ENCODE measurements at regions not wholly inside any gene's neighbourhood (a gene's known extent, or its start where the extent isn't known, plus 50 kb on each side); places are given as distances from the start of the nearest gene placed in this dataset.
A peak's percentile ranks its signal among the peaks of the same experiment; 100 is the strongest.

DNA sequence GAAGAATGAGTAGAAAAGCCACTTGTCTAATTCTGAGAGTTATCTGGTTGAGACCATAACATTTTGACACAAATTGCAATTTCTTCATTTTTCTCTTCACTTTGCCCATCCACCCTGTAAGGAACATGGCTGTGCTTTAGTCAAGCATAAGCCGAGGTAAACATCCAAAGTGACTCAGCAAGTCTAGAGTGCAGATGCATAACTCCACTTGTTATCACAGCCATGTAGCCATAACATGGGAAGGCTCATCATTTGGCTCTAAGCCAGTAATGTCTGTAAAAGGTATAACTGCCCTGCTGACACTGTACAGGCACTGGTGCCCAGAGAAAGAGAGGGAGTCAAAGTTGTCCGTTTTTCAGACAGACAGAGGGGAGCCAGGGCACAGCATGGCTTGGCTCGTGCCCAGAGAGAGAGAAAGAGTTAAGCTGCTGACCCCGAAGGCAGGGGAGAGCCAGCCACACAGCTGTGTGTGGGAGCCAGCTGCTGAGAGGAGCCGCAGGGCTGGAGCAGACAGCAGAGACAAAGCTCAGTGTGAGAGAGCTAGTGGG is 76.9 kb upstream of the EXOC1L start:
- H3K27ac Mint-ChIP-seq = no peak overlapping the region
- H3K4me1 Mint-ChIP-seq = no peaks in the 10 kb centered on the region
- no peaks in the 10 kb centered on the region for H3K9me3 Mint-ChIP-seq
- peak; percentile 28 for ATAC-seq
- no peak for DNase-seq (ENCODE audit: low spot score in 2 of 2)
- no peaks in the 10 kb centered on the region for H3K36me3 Mint-ChIP-seq
- H3K4me3 Mint-ChIP-seq = no peak overlapping the region

GRCh38 chr4:55744369-55744768 is 75.2 kb upstream of the EXOC1L start:
- no peak for DNase-seq (ENCODE audit: low spot score in 2 of 2)
- no peak overlapping the region for H3K27ac Mint-ChIP-seq
- H3K4me3 Mint-ChIP-seq = no peak overlapping the region
- H3K4me1 Mint-ChIP-seq = no peaks in the 10 kb centered on the region
- no peaks in the 10 kb centered on the region for H3K9me3 Mint-ChIP-seq
- H3K36me3 Mint-ChIP-seq = no peaks in the 10 kb centered on the region
- peak; percentile 45 for ATAC-seq

DNA sequence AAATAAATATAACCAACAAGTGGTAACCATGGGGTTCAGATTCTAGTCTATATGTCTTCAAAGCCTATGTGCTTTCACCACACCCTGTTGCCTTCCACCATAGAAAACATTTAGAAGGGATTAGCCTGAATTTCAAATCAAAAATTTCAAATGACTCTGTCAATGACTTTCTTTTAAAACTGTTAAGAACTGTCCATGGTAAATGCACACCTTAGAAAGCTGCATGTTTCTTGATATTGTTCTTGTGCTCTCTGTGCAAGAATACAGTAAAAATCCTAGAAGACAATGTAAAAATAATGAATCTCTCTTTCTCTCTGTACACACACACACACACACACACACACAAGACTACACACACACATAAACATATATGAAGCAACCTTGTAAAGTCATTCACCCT is 74.6 kb upstream of the EXOC1L start:
- H3K36me3 Mint-ChIP-seq = no peaks in the 10 kb centered on the region
- H3K4me3 Mint-ChIP-seq = no peak overlapping the region
- H3K9me3 Mint-ChIP-seq = no peaks in the 10 kb centered on the region
- ATAC-seq (no peak), DNase-seq (ENCODE audit: low spot score in 2 of 2) (no peak)
- no peaks in the 10 kb centered on the region for H3K4me1 Mint-ChIP-seq
- no peak overlapping the region for H3K27ac Mint-ChIP-seq

- H3K4me1 Mint-ChIP-seq = no peaks in the 10 kb centered on the region
- no peak overlapping the region for H3K4me3 Mint-ChIP-seq
These were observed 71.8 kb upstream of the EXOC1L start for GRCh38 chr4:55747793-55748192.

GRCh38 chr4:55749666-55750065 is 69.9 kb upstream of the EXOC1L start:
- no peaks in the 10 kb centered on the region for H3K9me3 Mint-ChIP-seq
- ATAC-seq (no peak), DNase-seq (ENCODE audit: low spot score in 2 of 2) (no peak)
- H3K4me3 Mint-ChIP-seq = no peak overlapping the region
- no peaks in the 10 kb centered on the region for H3K4me1 Mint-ChIP-seq
- no peak overlapping the region for H3K27ac Mint-ChIP-seq
- H3K36me3 Mint-ChIP-seq = no peaks in the 10 kb centered on the region

More at GRCh38 chr4:55747793-55748192, 71.8 kb upstream of the EXOC1L start:
- Mint-ChIP-seq H3K9me3 (no peaks in the 10 kb centered on the region), H3K27ac (no peak overlapping the region), H3K36me3 (no peaks in the 10 kb centered on the region)
- no peak for DNase-seq (ENCODE audit: low spot score in 2 of 2)
- ATAC-seq = no peak

DNA sequence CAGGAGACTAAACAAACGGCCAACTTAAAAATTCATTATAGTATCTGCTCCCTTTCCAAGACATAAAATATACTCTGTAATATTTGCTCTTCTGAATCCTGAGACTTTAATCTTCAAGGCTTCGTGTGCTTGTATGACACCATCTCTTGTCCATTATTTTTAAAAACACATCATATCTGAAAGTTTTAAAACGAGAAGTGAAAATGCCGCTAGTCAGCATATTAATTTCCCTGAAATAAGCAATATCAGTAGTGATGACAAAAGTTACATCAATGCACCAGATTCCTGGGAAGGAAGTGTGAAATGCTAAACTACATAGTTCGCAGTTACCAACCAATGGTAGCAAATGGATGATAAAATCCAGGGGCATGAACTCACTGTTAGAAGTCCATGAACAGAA is 66.8 kb upstream of the EXOC1L start:
- no peaks in the 10 kb centered on the region for H3K36me3 Mint-ChIP-seq
- H3K4me3 Mint-ChIP-seq = no peak overlapping the region
- no peak overlapping the region for H3K27ac Mint-ChIP-seq
- DNase-seq (ENCODE audit: low spot score in 2 of 2) = no peak
- peaks cover 6% of the 10 kb centered on the region for H3K4me1 Mint-ChIP-seq
- no peak for ATAC-seq
- H3K9me3 Mint-ChIP-seq = no peaks in the 10 kb centered on the region

DNA sequence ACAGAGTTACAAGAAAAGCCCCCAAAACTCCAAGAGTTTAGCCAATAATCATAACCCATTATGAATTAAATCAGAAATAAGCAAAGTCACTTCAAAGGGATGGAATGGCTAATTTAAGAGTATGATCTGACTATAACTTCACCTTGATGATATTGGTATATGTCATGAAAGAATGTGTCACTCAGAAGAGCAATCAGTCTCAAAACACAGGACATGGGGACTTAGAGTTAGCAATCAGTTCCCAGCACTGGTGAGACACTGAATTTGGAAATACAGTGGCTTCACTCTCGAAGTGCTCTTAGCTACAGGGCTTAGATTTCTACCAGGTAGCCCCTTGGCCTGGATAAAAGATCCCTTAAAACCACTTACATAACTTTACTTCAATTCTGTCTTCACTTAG is 65.7 kb upstream of the EXOC1L start:
- H3K27ac Mint-ChIP-seq = no peak overlapping the region
- H3K4me1 Mint-ChIP-seq = peaks cover 6% of the 10 kb centered on the region
- no peaks in the 10 kb centered on the region for H3K36me3 Mint-ChIP-seq
- H3K9me3 Mint-ChIP-seq = no peaks in the 10 kb centered on the region
- no peak for DNase-seq (ENCODE audit: low spot score in 2 of 2)
- no peak overlapping the region for H3K4me3 Mint-ChIP-seq
- peak; percentile 68 for ATAC-seq

DNA sequence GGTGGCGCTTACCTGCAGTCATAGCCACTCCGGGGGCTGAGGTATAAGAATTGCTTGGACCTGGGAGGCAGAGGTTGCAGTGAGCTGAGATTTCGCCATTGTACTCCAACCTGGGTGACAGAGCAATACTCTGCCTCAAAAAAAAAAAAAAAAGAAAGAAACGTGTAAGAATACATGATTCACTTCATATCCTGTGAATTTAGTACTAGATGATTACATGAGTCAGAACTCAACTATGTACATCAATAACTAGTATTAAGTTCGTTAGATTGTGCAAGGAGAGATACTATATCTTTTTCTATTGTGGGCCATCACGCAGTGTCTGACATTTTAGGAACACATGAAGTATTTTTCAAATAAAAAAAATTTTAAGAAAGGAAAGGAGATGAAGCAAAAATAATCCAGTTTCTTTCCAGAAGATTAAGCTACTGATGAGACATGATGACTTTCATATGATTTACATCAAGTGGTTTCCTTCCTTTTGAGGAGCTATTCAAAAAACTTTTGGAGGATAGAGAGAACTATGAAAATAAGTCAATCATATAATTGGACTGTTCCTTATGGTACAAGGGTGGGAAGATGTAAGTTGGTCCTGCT is 64.7 kb upstream of the EXOC1L start:
- no peak for DNase-seq (ENCODE audit: low spot score in 2 of 2)
- no peak overlapping the region for H3K27ac Mint-ChIP-seq

GRCh38 chr4:55756208-55756607 is 63.4 kb upstream of the EXOC1L start:
- Mint-ChIP-seq H3K4me3 (no peak overlapping the region), H3K36me3 (no peaks in the 10 kb centered on the region), H3K9me3 (no peaks in the 10 kb centered on the region), H3K4me1 (peaks cover 6% of the 10 kb centered on the region), H3K27ac (no peak overlapping the region)
- DNase-seq (ENCODE audit: low spot score in 2 of 2) (no peak), ATAC-seq (no peak)

More for the DNA sequence above, 64.7 kb upstream of the EXOC1L start:
- ATAC-seq = peak; percentile 61
- no peaks in the 10 kb centered on the region for H3K36me3 Mint-ChIP-seq
- peaks cover 6% of the 10 kb centered on the region for H3K4me1 Mint-ChIP-seq
- H3K4me3 Mint-ChIP-seq = no peak overlapping the region
- no peaks in the 10 kb centered on the region for H3K9me3 Mint-ChIP-seq

GRCh38 chr4:55757356-55757952 is 62.1 kb upstream of the EXOC1L start:
- no peak for ATAC-seq
- no peaks in the 10 kb centered on the region for H3K36me3 Mint-ChIP-seq
- H3K9me3 Mint-ChIP-seq = no peaks in the 10 kb centered on the region
- peaks cover 6% of the 10 kb centered on the region for H3K4me1 Mint-ChIP-seq
- no peak for DNase-seq (ENCODE audit: low spot score in 2 of 2)
- no peak overlapping the region for H3K27ac Mint-ChIP-seq
- no peak overlapping the region for H3K4me3 Mint-ChIP-seq

DNA sequence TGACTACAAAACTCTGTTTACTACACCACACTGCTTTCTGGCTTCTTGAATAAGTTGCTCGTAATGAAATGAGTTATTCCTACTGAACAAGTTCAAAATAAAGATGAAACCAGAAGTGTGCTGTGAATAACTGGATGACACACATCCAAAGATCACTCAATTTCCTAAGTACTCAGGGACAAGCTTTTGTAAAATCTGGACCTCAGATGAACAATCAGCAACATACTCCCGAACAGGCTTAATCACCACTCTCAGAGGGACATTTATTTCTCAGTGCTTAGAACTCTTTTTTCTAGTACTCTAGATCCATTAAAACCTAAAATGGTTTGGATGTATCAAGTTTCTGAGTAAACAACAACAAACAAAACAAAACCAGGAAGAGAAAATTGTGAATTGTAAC is 61.5 kb upstream of the EXOC1L start:
- ATAC-seq = peak; percentile 77
- no peaks in the 10 kb centered on the region for H3K9me3 Mint-ChIP-seq
- peaks cover 6% of the 10 kb centered on the region for H3K4me1 Mint-ChIP-seq
- DNase-seq (ENCODE audit: low spot score in 2 of 2) = no peak
- no peaks in the 10 kb centered on the region for H3K36me3 Mint-ChIP-seq
- H3K27ac Mint-ChIP-seq = no peak overlapping the region
- H3K4me3 Mint-ChIP-seq = no peak overlapping the region

GRCh38 chr4:55758570-55758969 is 61.0 kb upstream of the EXOC1L start:
- DNase-seq (ENCODE audit: low spot score in 2 of 2) (no peak), ATAC-seq (peak; percentile 33)
- H3K4me3 Mint-ChIP-seq = no peak overlapping the region
- H3K4me1 Mint-ChIP-seq = peaks cover 6% of the 10 kb centered on the region
- H3K36me3 Mint-ChIP-seq = no peaks in the 10 kb centered on the region
- no peaks in the 10 kb centered on the region for H3K9me3 Mint-ChIP-seq
- no peak overlapping the region for H3K27ac Mint-ChIP-seq

DNA sequence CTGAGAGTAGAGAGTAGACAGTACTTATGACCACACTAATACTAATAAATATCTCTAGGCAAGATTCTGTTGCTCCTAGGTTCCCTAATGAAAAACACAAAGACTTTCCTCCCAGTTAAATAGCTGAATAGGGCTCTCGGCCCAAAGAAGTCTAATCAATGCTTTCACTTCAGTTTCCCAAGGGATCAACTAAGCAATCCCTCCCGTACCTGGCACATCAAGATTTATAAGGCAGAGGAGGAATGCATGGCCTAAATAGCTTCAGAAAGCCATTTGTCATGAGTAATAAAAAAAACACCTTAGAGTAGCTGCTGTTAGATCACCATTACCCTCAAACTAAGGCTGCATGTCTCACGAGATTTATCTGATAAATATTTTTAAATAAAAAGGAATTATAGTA is 56.8 kb upstream of the EXOC1L start:
- Mint-ChIP-seq H3K27ac (no peak overlapping the region), H3K9me3 (no peaks in the 10 kb centered on the region), H3K4me1 (peaks cover under 1% of the 10 kb centered on the region), H3K4me3 (no peak overlapping the region), H3K36me3 (no peaks in the 10 kb centered on the region)
- DNase-seq (ENCODE audit: low spot score in 2 of 2) (no peak), ATAC-seq (no peak)

DNA sequence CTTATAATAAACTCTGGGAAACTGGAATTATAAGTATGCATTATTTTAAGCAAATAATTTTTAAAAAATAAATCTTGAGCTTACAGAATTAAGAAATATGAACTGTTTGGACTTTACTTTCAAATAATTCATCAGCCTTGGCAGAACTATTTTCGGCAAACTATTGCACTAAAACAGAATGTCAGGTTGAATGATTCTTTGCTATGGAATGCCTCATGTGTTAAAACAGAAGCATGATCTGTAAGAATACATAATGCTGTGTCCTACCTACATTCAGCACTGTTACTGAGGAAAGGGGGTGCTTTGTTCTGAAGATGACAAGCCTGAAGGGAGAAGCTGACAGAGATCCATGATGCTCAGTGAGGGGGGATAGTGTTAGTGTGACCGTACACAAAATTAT is 55.6 kb upstream of the EXOC1L start:
- Mint-ChIP-seq H3K4me1 (no peaks in the 10 kb centered on the region), H3K27ac (no peak overlapping the region), H3K36me3 (no peaks in the 10 kb centered on the region), H3K4me3 (no peak overlapping the region), H3K9me3 (no peaks in the 10 kb centered on the region)
- ATAC-seq (no peak), DNase-seq (ENCODE audit: low spot score in 2 of 2) (no peak)

DNA sequence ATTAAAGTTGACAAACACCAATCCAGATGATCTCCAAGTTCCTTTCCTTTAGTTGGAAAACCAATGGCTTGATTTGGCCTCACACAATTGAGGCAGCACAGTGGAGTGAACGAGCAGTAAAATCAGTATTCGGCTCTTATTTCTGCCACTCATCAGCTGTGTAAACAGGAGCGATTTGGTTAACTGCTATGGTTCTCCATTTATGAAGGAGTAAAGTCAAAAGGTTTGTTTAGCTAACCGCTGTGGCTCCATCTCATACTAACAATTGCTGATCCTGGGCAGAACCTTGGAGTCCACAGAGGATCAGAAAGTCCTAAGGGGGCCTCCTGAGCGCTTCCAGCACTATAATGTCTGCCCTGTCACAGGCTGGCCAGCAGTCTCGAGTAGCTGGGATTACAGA is 54.5 kb upstream of the EXOC1L start:
- Mint-ChIP-seq H3K4me3 (no peak overlapping the region), H3K36me3 (no peaks in the 10 kb centered on the region), H3K9me3 (no peaks in the 10 kb centered on the region), H3K27ac (no peak overlapping the region), H3K4me1 (no peaks in the 10 kb centered on the region)
- ATAC-seq (no peak), DNase-seq (ENCODE audit: low spot score in 2 of 2) (no peak)

DNA sequence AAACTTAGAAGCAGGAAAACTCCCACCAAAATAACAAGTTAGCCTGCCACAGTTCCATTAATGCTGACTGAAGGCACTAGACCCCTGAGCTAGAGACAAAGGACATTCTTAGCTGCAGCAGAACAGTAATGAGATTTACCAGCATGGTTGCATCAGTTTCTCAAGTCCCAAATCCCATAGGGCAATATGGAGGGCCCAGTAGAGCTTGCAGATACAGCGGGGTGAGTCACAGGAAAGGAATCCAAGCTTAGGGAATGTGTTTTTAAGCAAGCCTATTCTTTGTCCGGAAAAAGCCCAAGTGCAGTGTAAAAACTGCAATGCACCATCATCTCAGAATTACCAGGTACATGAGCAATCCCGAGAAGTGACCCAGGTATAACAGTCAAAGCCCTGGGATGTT is 51.3 kb upstream of the EXOC1L start:
- DNase-seq (ENCODE audit: low spot score in 2 of 2) (no peak), ATAC-seq (no peak)
- Mint-ChIP-seq H3K4me1 (no peaks in the 10 kb centered on the region), H3K9me3 (no peaks in the 10 kb centered on the region), H3K36me3 (no peaks in the 10 kb centered on the region), H3K4me3 (no peak overlapping the region), H3K27ac (no peak overlapping the region)
